HG03139 (cell line): ENCODE measurements at regions not wholly inside any gene's neighbourhood (a gene's known extent, or its start where the extent isn't known, plus 50 kb on each side); places are given as distances from the start of the nearest gene placed in this dataset.
"Not testable (repeated sequence)": the region's sequence is repeated elsewhere in the genome, so short reads cannot be mapped to it uniquely, and the experiment has no call there.

Experiments
- ATAC-seq: cut with Tn5 transposase; IDR thresholded peaks from one replicate; pipeline ENCODE4 v1.9.1; 2021; ENCODE audit not compliant: unreplicated experiment

- ATAC-seq = no peak
Measured at GRCh38 chr6:44037847-44038542, 89.3 kb downstream of the MRPL14 start.

GRCh38 chr6:44037276-44037675 is 90.0 kb downstream of the MRPL14 start:
- not testable (repeated sequence) for ATAC-seq

GRCh38 chr6:44036699-44037101 is 90.6 kb downstream of the MRPL14 start:
- no peak for ATAC-seq

- no peak for ATAC-seq
Measured at GRCh38 chr6:44036196-44036595, 91.1 kb downstream of the MRPL14 start.

GRCh38 chr6:44035621-44036020 is 91.6 kb downstream of the MRPL14 start:
- ATAC-seq = no peak

- ATAC-seq = no peak
Measured at GRCh38 chr6:44034931-44035345, 92.3 kb downstream of the MRPL14 start.

- no peak for ATAC-seq
Measured at GRCh38 chr6:44034391-44034861, 92.8 kb downstream of the MRPL14 start.

- ATAC-seq = no peak
Measured at GRCh38 chr6:44030812-44031454, 96.3 kb downstream of the MRPL14 start.

GRCh38 chr6:44029444-44030185 is 97.6 kb downstream of the MRPL14 start:
- ATAC-seq = no peak

- no peak for ATAC-seq
Measured at GRCh38 chr6:44028789-44029310, 98.4 kb downstream of the MRPL14 start.

GRCh38 chr6:44025226-44025625 is 102.0 kb downstream of the MRPL14 start:
- no peak for ATAC-seq

GRCh38 chr6:44024574-44025219 is 102.6 kb downstream of the MRPL14 start:
- no peak for ATAC-seq

- no peak for ATAC-seq
Measured at GRCh38 chr6:44023586-44024454, 103.4 kb downstream of the MRPL14 start.

- ATAC-seq = no peak
Measured at GRCh38 chr6:44022671-44023352, 104.4 kb downstream of the MRPL14 start.

- no peak for ATAC-seq
Measured at GRCh38 chr6:44022296-44022661, 105.0 kb downstream of the MRPL14 start.

- no peak for ATAC-seq
Measured at GRCh38 chr6:44021589-44022295, 105.5 kb downstream of the MRPL14 start.

GRCh38 chr6:44020664-44021425 is 106.4 kb downstream of the MRPL14 start:
- ATAC-seq = no peak

- no peak for ATAC-seq
Measured at GRCh38 chr6:44020148-44020547, 107.1 kb downstream of the MRPL14 start.
